HEK293 (cell line): ENCODE measurements at regions not wholly inside any gene's neighbourhood (a gene's known extent, or its start where the extent isn't known, plus 50 kb on each side); places are given as distances from the start of the nearest gene placed in this dataset.

ENCODE experiments used
- BCL6B ChIP-seq: fragments of 450-650 bp; formaldehyde crosslinking; IDR thresholded peaks from 2 replicates; pipeline ENCODE4 v1.5.1; 2017; ENCODE audit warnings: missing biosample characterization, missing genetic modification characterization
- CTCF ChIP-seq: fragments of 450-650 bp; formaldehyde crosslinking; IDR thresholded peaks from 2 replicates; pipeline ENCODE4 v1.5.1; 2016; ENCODE audit warnings: missing biosample characterization, missing genetic modification characterization
- FEZF1 ChIP-seq: fragments of 450-650 bp; formaldehyde crosslinking; IDR thresholded peaks from 2 replicates; pipeline ENCODE4 v1.5.1; 2016; ENCODE audit warnings: missing biosample characterization, missing genetic modification characterization
- REST ChIP-seq: fragments of 450-650 bp; formaldehyde crosslinking; IDR thresholded peaks from 2 replicates; pipeline ENCODE4 v1.5.1; 2016; ENCODE audit warnings: missing biosample characterization, missing genetic modification characterization
- YY1 ChIP-seq: fragments of 450-650 bp; formaldehyde crosslinking; IDR thresholded peaks from 2 replicates; pipeline ENCODE4 v1.5.1; 2018; ENCODE audit warnings: missing biosample characterization, missing genetic modification characterization
- ZNF138 ChIP-seq: fragments of 450-650 bp; formaldehyde crosslinking; IDR thresholded peaks from 2 replicates; pipeline ENCODE4 v1.5.1; 2016; ENCODE audit warnings: missing biosample characterization, missing genetic modification characterization, borderline replicate concordance
- ZNF239 ChIP-seq: fragments of 450-650 bp; formaldehyde crosslinking; IDR thresholded peaks from 2 replicates; pipeline ENCODE4 v1.5.1; 2016; ENCODE audit warnings: missing biosample characterization, missing genetic modification characterization
- ZNF274 ChIP-seq, 2 experiments: fragments of 200-500 bp in 1 of 2; fragments of 450-650 bp in 1 of 2; sonication (Bioruptor generic) in 1 of 2; formaldehyde crosslinking in 1 of 2; IDR thresholded peaks; 2 replicates each; pipeline versions ENCODE4 v1.5.1 to v1.6.1; 2014 to 2016; ENCODE audit warnings: borderline replicate concordance in 1 of 2, inconsistent platforms in 1 of 2, low read length in 1 of 2, missing biosample characterization in 1 of 2, missing genetic modification characterization in 1 of 2
- ZNF449 ChIP-seq: fragments of 450-650 bp; formaldehyde crosslinking; IDR thresholded peaks from 2 replicates; pipeline ENCODE4 v1.5.1; 2017; ENCODE audit warnings: missing biosample characterization, mild to moderate bottlenecking, missing genetic modification characterization, moderate library complexity
- ZNF623 ChIP-seq: fragments of 450-650 bp; formaldehyde crosslinking; IDR thresholded peaks from 2 replicates; pipeline ENCODE4 v1.5.1; 2016; ENCODE audit warnings: missing biosample characterization, missing genetic modification characterization

- peak; percentile 94 for TF ChIP-seq CTCF (tag by site-specific recombination)
- no peak for TF ChIP-seq ZNF623 (tag by site-specific recombination)
- no peak for TF ChIP-seq REST (tag by site-specific recombination)
- no peak for TF ChIP-seq ZNF449 (tag by site-specific recombination)
- TF ChIP-seq BCL6B (tag by site-specific recombination) = no peak
- TF ChIP-seq ZNF274 (IDR thresholded peaks at IDR 0.05; ENCODE audit: low read length) = no peak
- TF ChIP-seq ZNF274 (tag by site-specific recombination; IDR thresholded peaks at IDR 0.05; ENCODE audit: borderline replicate concordance) = no peak
- no peak for TF ChIP-seq YY1 (tag by site-specific recombination)
- TF ChIP-seq ZNF239 (tag by site-specific recombination) = no peak
- no peak for TF ChIP-seq FEZF1 (tag by site-specific recombination)
- no peak for TF ChIP-seq ZNF138 (tag by site-specific recombination)
Observed at GRCh38 chr1:239898062-239898730, 193.5 kb upstream of the FMN2 start.
